HG02759 (cell line): ENCODE measurements at regions not wholly inside any gene's neighbourhood (a gene's known extent, or its start where the extent isn't known, plus 50 kb on each side); places are given as distances from the start of the nearest gene placed in this dataset.
A peak's percentile ranks its signal among the peaks of the same experiment; 100 is the strongest.

Experiments
- ATAC-seq: cut with Tn5 transposase; IDR thresholded peaks from one replicate; pipeline ENCODE4 v1.9.1; 2021; ENCODE audit warnings: mild to moderate bottlenecking, moderate library complexity; ENCODE audit not compliant: unreplicated experiment

DNA sequence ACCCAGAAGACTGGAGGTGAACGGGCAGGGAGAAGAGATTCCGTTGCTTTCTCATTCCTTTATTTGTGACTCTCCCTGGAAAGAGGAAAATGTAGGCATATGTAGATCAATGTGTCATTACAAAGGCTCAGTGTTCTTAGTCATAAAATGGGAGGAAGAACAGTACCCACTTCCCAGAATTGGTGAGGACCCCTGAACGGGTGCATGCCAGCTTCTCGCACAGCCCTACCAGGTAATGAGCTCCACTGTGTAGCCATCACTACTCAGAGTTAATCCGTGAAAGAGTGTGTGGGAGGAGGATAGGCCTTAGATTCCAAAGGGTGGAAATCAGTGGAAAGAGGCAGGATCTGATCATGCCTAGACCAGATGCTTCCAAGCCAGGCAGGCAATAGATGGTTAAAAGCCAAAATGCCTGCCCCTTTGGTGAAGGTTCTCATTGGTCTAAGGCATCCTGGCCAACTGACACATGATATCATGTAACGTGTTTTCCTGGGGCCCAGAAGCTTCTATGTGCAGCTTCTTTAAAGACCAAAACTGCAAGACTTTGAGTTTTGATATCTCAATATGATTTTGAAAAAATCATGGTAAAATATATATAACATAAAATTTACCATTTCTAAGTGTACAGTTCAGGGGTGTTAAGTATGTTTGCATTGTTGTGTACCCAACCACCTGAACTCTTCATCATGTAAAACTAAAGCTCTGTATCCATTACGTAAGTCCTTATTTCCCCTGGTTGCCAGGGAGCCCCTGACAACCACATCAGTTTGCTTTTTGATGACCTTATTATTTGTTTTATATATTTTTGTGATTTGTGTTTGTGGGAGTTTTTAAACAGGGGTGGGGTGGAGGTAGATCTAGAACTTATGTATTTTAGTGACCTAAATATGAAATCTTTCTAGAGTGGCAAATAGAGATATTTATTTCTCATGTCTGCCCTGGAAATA, 402.2 kb upstream of the CFAP20DC start:
- ATAC-seq: peak; percentile 8

- peak; percentile 96 for ATAC-seq
These were observed 401.3 kb upstream of the CFAP20DC start for GRCh38 chr3:59450946-59451763.

DNA sequence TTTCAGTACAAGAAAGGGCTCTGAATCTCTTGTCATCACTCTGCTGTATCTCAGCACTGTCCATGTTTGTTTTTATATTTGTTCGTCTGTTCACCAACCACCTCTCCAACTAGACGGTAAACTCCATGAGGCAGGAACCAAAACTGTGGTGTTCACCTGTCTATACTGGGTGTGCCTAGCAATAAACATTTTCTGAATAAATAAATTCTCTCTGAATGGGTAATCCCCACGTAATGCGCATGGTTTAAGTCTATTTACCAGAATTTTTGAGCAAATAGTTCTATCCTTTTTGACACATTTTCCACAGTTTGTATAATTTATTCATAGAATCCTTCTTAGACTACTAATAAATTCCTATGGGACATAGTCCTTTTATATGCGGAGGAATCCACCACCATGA, 400.6 kb upstream of the CFAP20DC start:
- ATAC-seq: no peak

DNA sequence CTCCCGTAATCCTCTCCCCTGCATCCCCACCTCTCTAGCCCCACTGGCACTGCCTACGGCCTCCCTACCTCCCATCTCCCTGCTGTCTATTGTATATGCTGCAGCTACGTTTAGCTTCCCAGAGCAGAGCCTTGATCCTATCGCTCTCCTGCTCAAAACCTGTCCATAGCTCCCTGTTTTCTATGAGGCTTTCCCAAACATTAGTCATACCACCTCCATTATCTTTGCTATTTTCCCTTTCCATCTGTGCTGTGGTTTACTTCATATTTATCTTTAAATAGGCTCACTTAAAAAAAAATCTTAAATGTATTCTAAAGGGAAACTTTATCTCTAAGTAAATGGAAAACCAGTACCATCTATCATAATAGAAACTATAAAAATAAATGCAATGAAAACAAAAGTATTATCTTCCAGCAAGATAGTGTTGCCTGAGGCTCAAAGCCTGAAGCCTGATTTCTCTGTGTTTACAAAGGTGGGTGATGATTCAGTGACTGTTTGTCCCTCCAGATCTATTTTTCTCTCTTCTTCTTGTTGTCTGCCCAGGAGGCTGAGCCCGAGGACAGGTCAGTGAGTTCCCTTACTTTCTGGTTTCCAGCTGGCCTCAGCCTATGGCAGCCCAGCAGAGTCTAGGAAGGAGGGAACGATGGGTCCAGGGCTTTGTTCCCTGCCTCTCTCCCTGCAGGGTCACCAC, 397.1 kb upstream of the CFAP20DC start:
- ATAC-seq: no peak

GRCh38 chr3:59444676-59445075, 394.9 kb upstream of the CFAP20DC start:
- ATAC-seq: no peak

GRCh38 chr3:59444294-59444671, 394.5 kb upstream of the CFAP20DC start:
- no peak for ATAC-seq

DNA sequence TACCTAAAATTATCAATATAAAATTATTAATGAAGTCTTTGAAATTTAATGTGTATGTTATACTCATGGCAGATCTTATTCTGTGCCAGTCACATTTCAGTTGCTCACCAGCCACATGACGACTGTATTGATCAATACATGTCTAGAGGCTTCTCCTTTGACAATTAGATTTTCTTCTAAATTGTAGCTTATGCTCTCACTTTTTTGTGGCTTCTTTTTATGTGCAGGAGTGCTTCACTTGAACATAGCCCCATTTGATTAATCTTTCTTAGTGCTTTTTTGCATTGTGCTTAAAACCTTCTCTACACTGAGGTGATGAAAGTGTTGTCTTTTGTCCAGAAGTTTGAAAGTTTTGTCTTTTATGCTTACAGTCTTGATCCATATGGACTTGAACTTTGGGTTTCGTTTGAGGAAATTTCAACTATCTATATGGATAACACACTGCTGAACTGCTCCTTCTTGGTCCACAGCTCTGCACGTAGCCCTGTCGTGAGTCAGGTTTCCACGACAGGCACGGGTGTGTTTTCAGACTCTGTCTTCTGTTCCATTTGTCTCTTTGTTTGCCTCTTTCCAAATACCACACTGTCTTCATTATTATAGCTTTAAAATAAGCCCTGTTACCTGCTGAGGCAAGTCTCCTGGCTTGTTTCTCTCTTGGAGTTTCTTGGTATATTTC, 393.9 kb upstream of the CFAP20DC start:
- ATAC-seq: no peak

DNA sequence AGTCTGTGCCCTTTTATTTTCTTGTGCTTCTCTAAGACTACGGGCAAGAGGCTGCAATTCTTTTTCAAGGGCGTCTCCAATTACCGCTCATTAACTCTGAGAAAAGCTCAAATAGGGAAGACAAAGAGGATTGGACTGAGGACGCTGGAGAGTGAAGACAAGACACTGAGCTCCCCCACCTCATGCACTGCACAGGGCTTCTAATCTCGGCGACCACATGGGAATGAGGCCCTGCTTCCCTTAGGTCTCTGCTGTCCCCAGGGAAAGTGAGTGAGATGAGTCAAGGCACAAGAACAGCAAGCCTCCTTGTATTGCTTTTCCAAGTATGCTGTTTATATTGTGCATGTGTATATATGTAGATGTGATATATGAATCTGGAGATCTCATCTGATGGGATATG, 392.2 kb upstream of the CFAP20DC start:
- ATAC-seq: no peak

- no peak for ATAC-seq
These were observed 390.6 kb upstream of the CFAP20DC start for GRCh38 chr3:59440285-59441028.

- no peak for ATAC-seq
These were observed 388.7 kb upstream of the CFAP20DC start for GRCh38 chr3:59438492-59438891.

DNA sequence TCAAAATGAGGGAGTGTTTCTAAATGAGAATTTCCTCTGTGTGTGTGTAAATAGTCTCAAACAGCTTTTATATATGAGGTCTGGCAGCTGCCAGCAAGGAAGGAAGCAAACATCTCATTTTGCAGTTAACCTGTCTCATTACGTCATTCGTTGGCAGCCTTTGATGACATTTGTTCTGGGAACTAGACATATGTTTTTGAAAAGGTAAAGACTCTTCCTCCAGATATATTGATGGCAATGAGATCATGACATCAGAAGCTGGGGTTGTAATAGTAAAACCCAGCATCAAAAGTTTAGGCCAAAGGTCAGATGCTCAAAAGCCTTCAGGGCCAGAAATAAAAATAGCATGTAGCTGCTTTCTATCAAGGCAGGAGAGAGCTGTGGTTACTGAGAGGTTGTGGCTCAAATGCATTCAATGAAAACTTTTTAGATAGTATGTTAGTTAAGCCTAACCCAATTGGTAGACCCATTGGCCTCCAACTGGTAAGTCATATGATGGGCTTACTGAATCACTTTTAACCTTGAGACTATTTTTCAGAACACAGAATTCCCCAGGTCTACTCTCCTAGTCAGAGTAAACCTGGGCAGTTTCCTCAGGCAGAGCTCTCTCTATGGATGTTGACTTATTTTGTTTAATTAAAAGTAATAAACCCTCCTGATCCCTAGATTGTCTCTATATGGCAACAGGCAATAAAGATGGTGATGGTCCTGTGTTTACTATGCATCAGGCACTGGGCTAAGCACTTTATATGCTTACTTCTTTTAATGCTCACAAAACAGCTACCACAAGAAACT, 386.5 kb upstream of the CFAP20DC start:
- ATAC-seq: no peak

- no peak for ATAC-seq
These were observed 383.7 kb upstream of the CFAP20DC start for GRCh38 chr3:59433546-59433945.

GRCh38 chr3:59432665-59433064, 382.8 kb upstream of the CFAP20DC start:
- ATAC-seq: no peak

DNA sequence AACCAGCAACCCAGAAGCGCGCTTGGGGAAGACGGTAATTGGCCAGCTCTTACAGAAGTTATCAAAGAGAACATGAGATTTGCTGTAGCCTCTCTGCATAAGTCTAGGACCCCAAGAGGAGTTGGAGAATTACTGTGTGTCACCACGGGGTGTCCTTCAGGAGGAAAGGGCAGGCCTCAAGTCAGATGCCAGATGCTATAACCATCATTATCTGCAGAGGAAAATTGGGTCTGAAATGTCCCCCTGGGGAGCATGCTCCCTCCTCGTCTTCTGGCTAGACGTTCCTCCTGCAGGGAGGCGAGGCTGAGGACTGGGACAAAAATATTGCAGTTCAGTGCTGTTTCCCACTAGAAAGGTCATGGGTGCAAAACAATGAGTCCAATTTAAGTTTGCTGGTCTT, 380.5 kb upstream of the CFAP20DC start:
- no peak for ATAC-seq

GRCh38 chr3:59429198-59429597, 379.4 kb upstream of the CFAP20DC start:
- no peak for ATAC-seq

DNA sequence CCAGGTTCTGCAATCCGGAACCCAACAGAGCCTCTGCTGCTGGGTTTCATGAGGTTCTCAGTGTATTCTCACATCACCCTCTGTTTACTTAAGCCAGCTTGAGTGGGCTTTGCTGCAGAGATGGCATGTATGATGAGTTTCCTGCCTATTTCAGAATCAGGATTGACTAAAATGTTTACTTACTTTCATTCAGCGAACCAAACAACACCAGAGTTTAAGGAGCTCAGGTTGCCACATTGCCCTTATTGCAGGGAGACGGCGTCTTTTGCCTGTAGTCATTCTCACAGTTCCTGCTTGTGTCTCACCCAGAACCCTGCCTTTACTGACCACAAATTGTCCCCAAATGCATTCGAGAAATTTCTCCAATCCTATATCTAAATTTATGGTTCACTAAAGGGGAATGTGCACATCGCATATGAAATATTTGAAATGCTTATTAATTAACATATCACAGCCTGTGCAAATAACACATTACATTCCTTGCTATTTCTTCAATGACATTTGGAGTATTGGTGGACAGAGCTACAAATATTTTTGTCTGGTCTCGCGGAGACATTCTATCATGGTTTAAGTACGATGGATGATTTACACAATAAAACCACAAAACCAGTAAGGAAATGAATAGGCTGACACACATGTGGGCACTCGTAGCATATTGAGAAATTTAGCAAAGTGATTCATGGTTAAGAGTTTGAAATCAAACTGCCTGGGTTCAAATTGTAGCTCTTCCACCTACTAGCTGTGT, 377.2 kb upstream of the CFAP20DC start:
- no peak for ATAC-seq

- no peak for ATAC-seq
These were observed 376.1 kb upstream of the CFAP20DC start for GRCh38 chr3:59425942-59426341.

GRCh38 chr3:59425371-59425770, 375.5 kb upstream of the CFAP20DC start:
- no peak for ATAC-seq
